NCI-H2227 (cell line): ENCODE measurements at regions not wholly inside any gene's neighbourhood (a gene's known extent, or its start where the extent isn't known, plus 50 kb on each side); places are given as distances from the start of the nearest gene placed in this dataset.
A peak's percentile ranks its signal among the peaks of the same experiment; 100 is the strongest.
"Not testable (repeated sequence)": the region's sequence is repeated elsewhere in the genome, so short reads cannot be mapped to it uniquely, and the experiment has no call there.

Experiments
- DNase-seq: peaks from one replicate; lab custom pipeline; 2025; ENCODE audit not compliant: unreplicated experiment; lab: John Stamatoyannopoulos, UW

DNA sequence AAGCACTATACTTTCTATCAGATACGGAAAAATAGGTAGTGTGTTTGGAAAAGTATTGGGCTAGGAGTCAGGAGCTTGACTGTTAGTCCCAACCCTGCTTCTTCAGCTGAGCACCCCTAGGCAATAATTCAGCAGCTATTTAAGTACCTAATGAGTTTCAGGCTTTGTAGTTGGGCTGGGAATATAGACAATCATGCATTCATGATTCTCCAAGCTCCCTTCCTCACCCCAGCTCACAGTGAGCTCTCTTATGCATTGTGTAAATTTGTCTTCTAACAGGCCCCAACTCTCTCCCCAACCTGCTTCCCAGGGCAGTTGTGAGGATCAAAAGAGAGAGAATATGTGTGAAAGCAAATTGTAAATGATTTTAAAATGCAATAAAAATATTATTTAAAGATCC, 201.2 kb downstream of the MSX2 start:
- no peak for DNase-seq

DNA sequence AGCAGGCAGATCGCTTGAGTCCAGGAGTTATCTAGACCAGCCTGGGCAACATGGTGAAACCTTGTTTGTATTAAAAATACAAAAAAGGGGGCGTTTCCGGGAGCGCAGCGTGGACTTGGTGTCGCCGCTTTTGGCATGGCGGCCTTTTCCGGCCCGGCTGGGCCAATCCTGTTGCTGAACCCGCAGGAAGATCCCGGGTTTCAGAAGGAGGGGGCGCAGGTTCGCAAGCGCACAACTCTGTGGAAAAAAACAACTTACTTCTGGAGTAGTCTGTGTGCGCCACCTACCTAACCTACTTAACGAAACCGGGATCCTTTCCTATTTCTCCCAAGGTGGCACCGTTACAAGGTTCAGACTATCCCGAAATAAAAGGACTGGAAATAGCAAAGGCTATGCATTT, 198.6 kb downstream of the MSX2 start:
- DNase-seq, result no peak

DNA sequence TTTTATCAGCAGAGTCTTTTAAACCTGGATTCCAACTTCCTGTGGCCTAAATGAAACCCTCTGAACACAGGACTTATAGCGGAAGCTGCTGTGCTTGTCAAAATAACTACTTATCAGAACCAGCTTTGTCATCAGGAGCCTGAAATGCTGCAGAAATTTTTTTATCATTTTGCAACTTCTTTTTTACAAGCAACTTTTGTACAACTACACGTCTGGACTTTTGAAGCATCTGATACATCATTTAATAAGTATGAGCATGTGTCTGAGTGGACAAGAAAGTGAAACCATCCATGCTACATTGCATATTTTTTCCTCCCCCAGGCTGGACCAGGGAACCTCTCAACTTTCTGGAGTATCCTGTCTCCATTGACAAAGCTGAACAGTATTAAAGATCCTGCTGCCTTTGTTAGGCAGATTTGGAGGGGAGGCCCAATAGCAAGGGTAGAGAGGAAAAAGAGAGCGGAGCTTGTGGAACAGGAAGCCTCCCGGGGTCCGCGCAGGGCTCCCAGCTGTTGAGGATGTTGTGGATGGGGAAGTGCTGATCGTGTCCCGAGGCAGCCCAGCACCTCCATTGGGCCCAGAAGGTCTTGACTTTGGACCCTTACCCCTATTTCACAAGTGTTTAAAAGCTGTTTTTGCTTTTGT, 196.6 kb downstream of the MSX2 start:
- no peak for DNase-seq

DNA sequence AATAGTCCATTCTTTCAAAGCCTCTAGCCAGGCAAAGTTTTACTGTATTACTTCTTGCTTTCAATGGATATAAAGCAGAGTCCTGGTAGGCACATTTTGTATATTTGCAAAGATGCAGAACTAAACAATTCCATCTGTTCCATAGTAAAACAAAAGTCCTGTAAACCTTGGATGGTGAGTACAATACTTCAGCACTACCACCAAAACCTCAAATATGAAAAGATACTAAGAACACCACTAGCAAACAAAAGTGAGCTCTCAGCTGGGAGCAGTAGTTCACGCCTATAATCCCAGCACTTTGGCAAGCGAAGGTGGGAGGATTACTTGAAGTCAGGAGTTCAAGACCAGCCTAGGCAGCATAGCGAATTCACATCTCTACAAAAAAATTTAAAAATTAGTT, 195.0 kb downstream of the MSX2 start:
- no peak for DNase-seq

DNA sequence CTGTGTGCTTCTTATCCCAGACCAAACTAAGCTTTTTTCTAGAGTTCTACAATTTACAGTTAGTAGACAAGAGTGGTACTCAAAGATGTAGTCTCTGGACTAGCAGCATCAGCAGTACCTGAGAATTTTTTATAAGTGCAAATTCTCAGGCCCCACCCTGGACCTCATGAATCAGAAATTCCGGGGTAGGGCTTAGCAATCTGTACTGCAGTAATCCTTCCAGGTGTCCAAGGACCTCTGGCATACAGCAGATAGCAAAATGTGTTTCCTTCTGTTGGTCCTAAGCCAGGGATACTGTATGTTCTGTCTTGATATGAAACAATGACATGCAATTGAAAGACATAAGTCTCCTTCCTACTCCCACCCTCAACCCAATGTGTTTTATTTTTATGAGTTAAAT, 194.3 kb downstream of the MSX2 start:
- DNase-seq, result no peak

DNA sequence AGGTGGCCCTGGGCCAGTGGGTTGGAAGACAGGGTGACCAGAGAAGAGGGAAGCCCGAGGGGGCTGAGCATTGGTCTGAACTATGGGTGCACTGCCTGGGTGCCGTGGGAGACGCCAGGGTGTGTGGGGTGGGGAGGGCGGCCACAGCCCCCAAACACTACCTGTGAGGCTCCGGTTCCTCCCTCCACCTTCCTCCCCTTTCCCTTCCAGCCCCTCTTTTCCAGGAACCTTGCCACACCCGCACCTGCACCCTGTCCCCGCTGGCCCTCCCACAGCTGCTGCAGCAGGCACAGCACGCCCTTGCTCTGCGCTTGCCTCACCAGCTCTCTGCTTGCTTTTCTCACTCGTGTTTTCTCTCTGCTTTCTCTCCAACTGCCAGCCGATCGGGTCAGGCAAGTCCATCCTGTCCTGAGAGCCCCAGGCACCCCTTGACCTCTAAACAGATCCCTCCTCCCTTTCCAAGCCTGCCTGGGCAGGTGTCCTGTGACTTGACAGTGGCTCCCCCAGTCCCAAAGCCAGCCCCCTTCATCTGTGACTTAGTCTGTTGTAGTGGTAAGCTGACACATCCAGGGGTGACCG, 193.7 kb downstream of the MSX2 start:
- DNase-seq, result no peak

DNA sequence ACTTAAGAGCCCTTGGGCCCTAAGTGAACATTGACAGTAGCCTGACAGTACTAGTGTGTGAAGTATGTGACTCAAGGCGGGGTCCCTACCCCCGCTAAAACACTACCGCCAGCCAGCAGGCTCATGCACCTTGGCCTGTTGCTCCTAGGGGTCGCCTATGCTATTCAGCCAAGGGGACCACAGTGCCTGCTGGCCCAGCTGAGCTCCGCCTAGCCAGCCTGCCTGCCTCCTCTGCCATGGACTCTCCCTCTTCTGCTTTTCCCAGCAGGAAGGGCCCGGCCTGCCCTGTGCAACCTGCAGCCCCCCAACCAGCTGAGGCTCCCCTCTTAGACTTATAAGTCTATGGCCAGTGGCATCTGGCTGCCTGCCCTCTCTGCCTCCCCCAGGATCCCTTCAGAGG, 193.1 kb downstream of the MSX2 start:
- not testable (repeated sequence) for DNase-seq

DNA sequence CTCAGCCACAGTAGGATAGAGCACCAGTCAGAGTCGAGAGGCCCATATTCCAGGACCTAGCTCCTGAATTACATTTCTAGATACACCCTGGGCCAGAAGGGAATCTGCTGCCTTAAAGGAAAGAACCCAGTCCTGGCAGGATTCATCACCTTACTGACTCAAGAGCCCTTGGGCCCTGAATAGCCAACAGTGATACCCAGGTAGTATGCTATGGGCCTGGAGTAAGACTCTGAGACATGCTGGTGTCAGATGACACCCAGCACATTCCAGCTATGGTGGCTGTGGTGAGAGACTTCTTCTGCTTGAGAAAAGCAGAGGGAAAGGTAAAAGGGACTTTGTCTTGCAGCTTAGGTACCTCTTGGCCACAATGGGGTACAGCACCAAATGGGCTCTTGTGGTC, 192.5 kb downstream of the MSX2 start:
- DNase-seq, result not testable (repeated sequence)

DNA sequence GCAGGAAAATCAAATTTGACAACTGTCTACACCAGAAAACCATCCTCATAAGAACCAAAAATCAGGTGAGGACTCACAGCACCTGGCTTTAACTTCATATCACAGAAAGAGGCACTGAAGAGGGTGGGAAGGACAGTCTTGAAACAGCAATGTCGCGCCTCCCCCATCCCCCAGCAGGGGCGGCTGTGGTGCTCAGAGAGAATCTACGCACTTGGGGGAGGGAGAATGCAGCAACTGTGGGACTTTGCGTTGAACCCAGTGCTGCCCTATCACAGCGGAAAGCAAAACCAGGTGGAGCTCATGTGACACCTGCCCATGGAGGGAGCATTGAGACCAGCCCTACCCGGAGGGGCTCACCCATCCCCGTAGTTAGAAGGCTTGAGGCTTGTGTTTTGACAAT, 191.8 kb downstream of the MSX2 start:
- no peak for DNase-seq

DNA sequence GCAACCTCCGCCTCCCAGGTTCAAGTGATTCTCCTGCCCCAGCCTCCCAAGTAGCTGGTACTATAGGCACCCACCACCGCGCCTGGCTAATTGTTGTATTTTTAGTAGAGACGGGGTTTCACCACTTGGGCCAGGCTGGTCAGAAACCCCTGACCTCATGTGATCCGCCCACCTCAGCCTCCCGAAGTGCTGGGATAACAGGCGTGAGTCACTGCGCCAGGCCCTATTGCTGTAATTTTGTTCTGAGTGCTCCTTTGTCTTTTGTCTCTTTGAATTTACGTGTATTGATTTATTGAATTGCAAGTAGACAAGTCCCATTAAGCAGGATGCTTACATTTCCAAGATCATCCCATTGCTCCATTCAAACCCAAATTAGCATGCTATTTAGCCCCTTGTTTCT, 186.7 kb downstream of the MSX2 start:
- no peak for DNase-seq

DNA sequence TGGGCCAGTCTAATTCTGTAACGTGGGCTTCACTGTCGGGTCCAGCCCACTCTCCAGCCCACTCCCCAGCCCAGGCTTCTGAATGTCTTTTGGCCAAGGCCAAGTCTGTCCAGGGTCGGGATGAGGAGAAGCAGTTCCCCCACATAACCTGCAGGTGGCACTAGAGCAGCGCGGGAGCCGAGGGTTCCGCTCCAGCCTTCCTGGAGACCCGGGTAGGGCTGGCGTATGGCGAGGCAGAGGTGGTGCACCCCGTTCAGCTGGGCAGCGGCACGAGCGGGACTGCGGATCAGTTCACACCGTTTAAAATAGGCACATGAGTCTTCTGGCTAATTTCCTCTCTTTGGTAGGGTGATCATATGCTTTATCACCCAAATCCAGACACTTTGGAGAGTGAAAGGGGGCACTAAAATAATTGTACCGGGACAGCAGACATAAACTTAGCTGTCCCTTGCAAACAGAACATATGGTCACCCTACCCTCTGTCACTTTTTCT, 185.9 kb downstream of the MSX2 start:
- peak; percentile 62 for DNase-seq

DNA sequence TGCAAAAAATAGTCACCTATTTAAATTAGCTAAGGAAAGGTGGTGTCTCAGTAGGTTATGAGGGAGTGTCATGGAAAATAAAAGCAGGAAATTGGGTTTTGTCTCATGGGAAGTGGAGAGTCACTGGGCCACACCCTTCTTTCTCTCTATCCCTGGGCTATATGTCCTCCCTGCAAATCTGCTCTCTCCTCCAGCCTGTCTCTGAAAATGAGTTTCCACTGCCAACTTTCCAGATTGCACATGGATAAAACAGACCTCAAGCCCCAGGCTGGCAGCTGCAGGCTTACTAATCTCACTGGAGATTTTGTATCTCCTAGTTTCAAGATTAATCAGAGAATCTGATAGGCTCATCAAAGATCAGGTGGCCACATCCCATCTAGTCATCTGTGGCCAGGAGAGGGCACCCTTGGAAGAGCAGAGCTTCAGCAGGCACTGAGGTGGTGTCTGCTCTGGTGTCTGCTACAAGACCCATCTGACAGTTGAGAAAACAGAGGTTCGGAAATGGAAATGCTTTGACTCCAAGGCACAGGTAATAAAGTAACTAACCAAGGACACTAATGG, 178.9 kb downstream of the MSX2 start:
- no peak for DNase-seq

DNA sequence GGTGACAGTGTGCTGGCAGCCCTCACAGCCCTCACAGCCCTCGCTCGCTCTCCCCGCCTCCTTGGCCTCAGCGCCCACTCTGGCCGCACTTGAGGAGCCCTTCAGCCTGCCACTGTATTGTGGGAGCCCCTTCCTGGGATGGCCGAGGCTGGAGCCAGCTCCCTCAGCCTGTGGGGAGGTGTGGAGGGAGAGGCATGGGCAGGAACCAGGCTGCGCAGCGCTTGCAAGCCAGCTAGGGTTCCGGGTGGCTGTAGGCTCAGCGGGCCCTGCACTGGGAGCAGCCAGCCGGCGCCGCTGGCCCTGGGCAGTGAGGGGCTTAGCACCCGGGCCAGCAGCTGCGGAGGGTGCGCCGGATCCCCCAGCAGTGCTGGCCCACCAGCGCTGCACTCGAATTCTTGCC, 177.0 kb downstream of the MSX2 start:
- no peak for DNase-seq

DNA sequence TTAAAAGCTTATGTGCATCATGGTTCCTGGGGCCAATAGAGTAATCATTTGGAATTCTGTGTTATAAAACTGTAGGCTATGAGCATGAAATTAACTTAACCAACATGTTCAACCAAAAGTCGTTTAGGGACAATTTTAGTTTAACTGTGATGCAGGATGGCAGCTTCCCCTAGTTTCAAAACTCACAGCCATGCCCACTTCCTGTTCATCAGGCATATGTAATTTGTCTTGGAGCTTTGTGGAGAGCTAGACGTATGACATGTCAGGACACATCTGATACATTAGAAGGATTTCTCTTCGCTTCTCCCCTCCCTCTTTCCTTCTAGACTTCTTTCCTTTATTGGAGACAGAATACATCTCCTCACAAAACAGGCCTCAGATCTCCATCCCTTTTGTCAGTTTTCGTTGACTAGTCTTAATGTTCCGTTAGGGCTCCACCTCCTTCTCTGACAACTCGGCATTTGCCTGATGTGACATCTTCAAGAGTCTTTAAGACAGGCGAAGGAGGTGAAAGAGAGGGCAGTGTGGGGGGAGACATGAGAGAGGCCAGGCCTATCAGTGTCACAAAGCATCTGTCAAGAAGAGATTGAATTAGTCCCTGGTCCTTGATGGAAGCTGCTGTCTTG, 176.0 kb downstream of the MSX2 start:
- DNase-seq, result no peak

DNA sequence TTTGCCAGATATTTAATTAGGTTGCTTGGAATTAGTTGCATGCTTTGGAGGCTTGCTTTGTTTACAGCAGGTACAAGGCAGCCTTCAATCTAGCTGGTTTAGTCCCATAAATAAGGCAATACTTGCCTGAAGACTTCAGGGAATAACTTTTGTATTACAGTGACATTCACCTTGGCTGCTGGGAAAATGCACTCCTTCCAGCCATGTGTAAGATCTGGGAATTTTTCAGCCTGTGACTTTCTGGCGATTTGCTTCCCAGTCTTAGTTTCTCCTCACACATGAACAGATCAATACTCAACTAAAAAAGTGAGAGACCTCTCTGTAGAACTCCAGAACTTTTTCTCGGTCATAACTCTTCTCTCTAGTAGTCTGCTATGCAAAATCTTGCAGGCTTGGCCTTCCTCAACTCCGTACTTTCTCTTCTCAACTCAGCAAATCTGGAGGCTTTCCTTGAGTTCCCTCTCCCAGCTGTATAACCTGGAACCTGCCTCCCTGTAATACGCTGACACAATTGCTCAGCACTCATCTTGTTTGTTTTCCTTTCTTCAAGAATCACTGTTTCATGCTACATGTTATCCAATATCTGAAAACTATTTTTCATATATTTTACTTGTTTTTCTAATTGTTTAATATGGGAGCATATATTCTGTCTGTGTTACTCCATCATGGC, 173.0 kb downstream of the MSX2 start:
- DNase-seq, result no peak

DNA sequence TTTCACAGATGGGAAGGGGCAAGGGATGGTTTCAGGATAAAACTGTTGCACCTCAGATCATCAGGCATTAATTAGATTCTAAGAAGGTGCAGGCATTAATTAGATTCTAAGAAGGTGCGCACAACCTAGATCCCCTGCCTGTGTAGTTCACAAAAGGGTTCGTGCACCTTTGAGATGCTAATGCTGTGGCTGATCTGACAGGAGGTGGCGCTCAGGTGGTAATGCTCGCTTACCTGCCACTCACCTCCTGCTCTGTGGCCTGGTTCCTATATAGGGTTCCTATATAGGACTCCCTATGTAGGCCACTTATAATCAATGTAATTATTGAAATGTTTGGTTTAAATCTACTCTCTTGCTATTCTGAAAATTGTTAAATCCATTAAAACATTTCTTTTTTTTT, 171.0 kb downstream of the MSX2 start:
- no peak for DNase-seq

DNA sequence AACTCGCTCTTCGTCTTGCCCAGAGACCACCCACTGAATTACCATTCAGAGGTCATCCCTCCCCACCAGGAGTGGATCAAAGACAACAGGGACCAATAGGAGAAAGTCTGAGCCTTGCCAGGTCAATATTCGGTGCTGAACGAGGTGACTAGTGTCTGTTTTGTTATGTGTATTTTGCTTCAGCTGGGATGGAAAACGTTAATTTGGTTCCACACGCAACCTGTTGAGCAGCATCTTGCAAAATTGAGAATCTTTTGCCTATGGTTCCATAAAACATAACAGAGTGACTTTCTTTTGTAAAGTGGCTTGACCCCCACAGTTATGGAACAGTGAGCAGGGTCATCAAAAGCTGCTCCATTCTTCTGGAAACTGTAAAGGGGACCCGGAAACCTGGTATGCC, 168.4 kb downstream of the MSX2 start:
- DNase-seq, result no peak

DNA sequence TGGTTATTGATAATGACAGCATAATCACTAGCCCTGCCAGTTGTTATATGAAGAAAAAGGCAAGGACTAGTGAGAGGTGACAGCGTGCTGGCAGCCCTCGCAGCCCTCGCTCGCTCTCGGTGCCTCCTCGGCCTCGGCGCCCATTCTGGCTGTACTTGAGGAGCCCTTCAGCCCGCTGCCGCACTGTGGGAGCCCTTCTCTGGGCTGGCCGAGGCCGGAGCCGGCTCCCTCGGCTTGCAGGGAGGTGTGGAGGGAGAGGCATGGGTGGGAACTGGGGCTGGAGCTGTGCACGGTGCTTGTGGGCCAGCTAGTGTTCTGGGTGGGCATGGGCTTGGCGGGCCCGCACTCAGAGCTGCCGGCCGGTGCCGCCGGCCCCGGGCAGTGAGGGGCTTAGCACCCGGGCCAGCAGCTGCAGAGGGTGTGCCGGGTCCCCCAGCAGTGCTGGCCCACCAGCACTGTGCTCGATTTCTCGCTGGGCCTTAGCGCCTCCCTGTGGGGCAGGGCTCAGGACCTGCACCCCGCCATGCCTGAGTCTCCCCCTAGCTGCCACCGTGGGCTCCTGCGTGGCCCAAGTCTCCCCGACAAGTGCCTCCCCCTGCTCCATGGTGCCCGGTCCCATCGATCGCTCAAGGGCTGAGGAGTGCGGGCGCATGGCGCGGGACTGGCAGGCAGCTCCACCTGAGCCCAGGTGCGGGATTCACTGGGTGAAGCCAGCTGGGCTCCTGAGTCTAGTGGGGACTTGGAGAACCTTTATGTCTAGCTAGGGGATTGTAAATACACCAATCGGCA, 156.2 kb downstream of the MSX2 start:
- not testable (repeated sequence) for DNase-seq

DNA sequence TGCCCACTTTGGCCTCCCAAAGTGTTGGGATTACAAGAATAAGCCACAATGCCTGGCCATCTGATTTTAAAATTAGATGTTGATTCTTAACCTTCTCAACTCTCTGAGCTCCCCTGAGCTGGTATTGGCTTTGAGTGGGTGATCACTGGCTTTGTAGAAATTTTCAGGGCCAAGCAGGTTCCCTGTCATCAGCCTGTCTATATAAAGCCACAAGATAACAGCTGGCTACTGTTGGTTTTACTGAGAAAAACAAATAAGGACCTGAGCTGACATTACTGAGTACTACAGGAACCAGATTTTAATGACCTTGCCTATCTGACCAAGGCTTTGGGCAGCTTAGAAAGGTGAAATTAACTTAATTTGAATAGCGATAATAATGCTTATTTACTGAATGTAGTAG, 153.6 kb downstream of the MSX2 start:
- DNase-seq, result no peak

DNA sequence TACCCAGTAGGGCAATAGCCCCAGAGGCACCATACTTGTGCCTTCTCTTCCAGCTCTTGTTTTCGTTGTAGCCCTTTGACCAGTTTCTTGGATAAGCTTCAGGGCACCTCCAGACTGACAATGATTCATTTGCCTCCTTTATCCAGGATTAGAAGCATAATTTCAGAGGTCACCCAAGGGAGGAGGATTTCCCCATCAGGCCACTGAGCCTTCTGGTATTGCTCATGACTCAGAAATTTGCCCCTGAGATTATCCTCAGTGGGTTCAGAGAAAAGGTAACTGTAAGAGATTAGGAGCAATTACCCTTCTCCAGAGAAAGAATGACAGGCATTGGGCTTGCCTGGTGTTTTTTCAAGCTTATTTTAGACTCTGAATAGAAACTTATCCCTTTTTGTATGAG, 147.9 kb downstream of the MSX2 start:
- DNase-seq, result peak; percentile 4

DNA sequence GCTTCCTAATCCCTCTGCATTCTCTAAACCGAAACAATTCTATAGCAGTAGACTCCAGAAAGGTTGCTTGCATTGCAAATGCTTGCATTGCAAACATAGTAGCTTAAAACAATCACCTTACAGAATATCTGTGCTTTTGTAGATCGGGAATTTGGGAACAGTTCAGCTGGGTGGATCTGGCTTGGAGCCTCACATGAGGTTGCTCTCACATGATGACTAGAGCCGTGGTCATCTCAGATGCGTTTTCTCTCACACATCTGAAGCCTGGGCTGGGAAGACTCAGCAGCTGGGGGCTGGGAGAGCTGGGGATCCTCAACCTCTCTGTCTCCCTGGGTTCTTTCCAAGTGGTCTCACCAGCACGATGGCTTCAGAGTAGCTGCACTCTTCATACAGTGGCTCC, 127.8 kb downstream of the MSX2 start:
- DNase-seq, result no peak
